Posterior cingulate gyrus (tissue), 11 donors: ENCODE measurements at regions not wholly inside any gene's neighbourhood (a gene's known extent, or its start where the extent isn't known, plus 50 kb on each side); places are given as distances from the start of the nearest gene placed in this dataset.

Experiments used
- DNase-seq, 10 donors: peaks; one replicate each; pipeline versions ENCODE4 v3.0.0 to v3.0.0-alpha.2; 2020 to 2021; ENCODE audit warnings: mixed read lengths in 3 of 10
- intact Hi-C: fragments of 100-400 bp; cut with DNase I; formaldehyde crosslinking; loops from one replicate; pipeline ENCODE4 v1.15.1; 2023

DNA sequence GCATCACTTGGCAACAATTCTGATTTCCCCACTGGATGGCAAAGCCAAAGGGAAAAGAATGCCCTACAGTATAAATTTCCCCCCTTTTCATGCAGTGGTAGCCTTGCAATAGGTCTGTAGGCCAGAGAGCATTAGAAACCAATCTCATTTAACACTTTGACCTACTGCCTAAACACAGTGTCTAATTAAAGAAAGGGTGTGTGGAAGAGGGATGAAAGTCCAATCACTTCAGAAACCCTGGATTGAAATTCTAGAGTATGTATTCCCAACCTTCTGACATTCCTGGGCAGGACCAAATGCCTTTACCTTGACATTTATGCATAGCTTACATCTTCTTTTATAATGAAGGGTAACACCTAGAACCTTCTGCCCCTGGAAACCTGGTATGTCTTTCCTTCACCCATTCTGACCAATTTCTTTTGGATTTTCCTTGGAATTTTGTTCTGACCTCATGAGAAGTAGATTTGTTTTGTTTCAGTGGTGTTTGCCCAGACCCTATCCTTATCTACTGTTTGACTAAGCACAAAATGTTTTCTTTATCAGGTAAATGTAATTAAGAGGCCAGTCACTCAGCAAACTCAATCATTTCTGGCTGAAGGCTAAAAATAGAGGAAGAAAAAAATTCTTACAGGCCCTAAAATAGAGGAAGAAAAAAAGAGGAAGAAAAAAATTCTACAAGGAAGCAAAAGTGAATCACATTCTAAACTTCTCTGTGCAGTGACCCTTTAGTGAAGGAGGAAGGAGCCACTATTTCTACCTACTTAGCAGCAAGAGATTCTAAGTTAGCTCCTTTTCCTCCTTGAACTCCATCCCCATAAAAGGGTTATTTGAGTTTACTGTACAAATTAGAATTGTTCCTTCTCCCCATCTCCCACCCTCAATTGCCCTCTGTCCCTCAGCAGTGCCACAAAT, 129.5 kb upstream of the DSCAM start:
- intact Hi-C loops = loop anchor here (10.0 kb wide), 1 partner anchor 1162 kb away; no protein-coding TSS in a partner anchor
- no peak for DNase-seq

- intact Hi-C loops = no loop called here
- no peak for DNase-seq
These were observed 138.4 kb upstream of the DSCAM start for GRCh38 chr21:40985370-40985769.

DNA sequence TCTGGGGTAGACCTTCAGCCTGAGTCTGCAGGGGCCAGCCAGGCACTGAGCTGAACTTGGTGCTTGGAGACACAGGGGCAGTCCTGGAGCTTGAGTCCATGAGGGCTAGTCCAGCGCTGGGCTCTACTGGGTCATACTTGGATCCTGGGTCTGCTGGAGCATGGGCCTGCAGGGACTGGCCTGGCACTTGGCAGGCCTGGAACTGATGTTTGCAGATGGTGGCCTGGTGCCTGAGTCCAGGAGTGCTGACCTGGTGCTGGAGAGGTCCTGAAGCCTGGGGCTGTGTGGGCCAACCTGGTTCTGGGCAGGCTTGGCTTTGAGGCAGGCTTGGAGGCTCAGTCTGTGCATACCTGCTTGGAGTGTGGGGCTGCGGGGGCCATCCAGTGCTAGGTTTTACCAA, 143.4 kb upstream of the DSCAM start:
- intact Hi-C loops = no loop called here

GRCh38 chr21:40997831-40998230, 150.9 kb upstream of the DSCAM start:
- no peak for DNase-seq
- intact Hi-C loops = no loop called here

More for the DNA sequence above, 143.4 kb upstream of the DSCAM start:
- DNase-seq = no peak

DNA sequence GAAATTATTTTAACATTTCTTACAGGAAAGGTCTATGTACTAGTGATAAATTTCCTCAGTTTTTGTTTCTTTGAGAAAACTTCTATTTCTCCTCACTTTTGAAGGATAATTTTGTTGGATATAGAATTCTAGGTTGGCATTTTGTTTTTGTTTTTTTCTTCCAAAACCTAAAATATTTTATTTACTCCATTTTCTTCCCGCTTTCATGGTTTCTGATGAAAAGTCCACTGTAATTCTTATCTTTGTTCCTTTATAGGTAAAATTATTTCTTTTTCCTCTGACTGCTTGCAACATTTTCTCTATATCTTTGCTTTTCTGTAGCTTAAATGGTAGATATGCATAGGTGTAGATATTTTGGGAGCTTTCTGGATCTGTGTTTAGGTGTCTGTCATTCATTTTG, 153.9 kb upstream of the DSCAM start:
- DNase-seq = no peak
- intact Hi-C loops = no loop called here

GRCh38 chr21:41006636-41007035, 159.7 kb upstream of the DSCAM start:
- DNase-seq = no peak
- intact Hi-C loops = no loop called here

DNA sequence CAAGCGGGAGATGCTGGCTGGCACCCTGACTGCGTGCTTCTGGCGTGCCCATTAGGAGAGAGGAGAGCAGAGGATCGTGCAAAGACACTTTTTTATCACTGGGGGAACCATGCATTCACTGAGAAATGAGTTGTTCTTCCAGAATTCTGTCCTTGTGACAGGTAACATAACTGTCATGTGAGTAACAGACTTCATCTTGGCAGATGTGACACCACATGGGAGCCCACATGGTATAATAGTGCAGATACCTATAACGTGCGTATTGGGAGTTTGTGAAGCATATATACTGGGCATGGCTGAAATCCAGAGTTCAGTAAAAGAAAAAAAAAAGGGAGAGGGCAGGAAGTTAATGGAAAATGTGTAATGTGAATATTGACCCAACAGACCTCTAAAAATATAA, 159.6 kb upstream of the BACE2 start:
- no peak for DNase-seq

GRCh38 chr21:41008974-41009373, 159.0 kb upstream of the BACE2 start:
- no peak for DNase-seq

More for the DNA sequence above, 159.6 kb upstream of the BACE2 start:
- intact Hi-C loops = no loop called here

DNA sequence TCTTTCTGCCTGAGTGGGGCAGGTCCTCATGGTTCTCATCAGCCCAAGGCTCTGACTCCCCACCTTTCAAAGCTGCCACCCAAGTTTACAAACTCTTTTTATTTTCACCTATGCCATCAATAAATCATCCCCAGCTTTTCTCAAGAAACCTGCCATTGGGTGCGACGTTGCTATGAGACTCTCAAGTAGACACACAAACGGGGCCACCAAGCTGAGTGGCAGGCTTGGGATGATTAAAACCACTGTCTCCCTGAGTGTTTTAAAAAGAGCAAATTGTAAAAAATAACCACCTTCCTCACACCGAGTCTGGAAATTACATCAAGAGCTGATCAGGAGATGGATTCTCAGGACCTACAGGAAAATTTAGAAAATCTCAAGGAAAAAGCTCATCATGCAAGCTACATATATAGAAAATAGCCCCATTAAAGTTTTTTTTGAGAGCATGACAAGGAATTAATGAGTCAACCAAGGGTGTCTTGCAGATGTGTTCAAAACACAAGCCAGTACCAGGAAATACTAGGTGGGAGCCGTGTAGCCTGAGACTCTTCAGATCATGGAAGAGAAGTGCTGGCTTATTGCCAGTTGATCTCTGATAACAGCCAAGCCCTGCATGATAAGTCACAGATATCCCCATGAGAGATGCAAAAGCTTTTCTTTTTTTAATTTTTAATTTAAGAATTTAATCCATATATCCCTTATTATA, 158.4 kb upstream of the BACE2 start:
- DNase-seq = no peak
- intact Hi-C loops = no loop called here

More at GRCh38 chr21:41008974-41009373, 159.0 kb upstream of the BACE2 start:
- intact Hi-C loops = no loop called here

DNA sequence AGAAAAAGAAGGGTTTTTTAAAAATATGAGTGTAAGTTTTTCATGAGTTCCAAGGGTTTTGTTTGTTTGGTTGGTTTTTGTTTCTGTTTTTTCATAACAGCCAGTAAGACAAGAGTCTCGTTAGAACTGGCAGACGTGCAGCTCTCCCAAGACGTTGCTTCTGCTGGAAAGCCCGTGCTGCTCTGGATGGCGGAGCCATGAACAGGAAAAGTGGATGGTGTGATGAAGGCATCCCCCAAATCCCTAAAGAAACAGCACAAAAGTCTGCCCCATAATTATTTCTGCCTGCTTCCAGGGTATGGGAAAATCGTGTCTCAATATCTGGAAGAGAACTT, 157.9 kb upstream of the BACE2 start:
- intact Hi-C loops = no loop called here
- DNase-seq = no peak

DNA sequence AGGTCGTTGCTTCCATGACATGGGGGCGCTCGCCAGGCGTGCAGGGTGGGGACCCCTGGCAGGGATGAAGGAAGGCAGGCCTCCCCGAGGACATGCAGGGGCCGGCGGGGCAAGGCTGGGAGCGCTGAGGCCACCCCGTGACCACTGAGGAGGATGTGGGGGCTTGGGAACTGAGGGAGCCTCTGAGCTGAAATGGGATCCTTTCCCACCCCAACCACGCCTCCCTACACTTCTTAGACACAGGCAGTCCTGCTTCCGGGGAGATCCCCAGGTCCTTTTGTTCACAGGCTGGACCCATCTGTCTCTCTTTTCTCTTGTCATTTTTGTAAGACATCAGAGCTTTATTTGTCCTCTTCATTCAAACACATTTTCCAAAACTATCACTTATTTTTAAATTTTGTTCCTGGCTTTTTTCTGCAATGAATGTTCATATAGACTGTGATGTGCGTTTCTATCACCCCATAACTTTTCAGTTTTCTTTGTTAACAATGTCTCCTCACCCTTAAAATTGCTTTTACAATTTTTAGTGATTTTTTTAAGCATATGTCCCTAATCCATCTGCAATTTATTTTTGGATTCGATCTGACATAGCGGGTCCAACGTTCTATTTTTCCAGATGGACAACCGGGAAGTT, 156.7 kb upstream of the BACE2 start:
- peak in 2 of 10 donors; percentile 60 to 70 for DNase-seq
- intact Hi-C loops = no loop called here

- intact Hi-C loops = no loop called here
- DNase-seq = peak in 1 of 10 donors; percentile 71
These were observed 156.0 kb upstream of the BACE2 start for GRCh38 chr21:41011951-41012366.

GRCh38 chr21:41012425-41012824, 155.5 kb upstream of the BACE2 start:
- DNase-seq = no peak
- intact Hi-C loops = no loop called here

DNA sequence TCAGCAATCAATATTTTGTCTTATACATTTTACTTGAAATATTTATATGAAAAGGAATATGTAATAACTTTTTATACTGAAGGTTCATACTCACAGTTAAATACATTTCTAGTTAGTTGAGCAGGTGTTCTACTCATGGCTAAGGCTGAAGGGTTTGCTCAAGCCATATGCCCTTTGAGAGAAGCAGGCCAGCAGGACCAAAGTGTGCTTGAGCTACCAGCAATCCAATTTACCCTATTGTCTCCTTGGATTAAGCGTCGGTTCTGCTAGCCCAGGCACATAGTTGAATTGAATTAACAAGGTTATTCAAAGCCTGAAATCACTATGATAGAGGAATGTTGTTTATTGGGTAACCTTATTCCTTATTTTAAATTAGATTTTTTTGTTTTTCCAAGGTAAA, 151.5 kb upstream of the BACE2 start:
- no peak for DNase-seq
- intact Hi-C loops = no loop called here

DNA sequence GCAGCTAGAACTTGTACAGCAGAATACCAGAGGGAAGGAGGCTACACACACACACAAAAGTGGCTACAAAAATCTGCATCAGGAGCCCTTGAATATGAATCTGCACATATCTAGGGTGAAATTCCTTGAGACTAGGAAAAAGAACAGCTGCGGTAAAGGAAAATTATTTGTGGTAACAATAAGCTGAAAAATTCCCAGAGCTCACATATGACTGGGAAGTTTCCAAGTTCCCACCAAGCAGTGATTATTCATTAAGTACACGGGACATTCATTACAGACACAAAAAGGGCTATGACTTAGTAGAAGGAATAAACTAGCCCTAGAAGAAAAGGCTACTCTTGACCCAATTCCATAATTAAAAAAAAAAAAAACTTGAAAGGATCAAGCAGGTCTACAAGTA, 149.5 kb upstream of the BACE2 start:
- intact Hi-C loops = no loop called here
- DNase-seq = no peak

DNA sequence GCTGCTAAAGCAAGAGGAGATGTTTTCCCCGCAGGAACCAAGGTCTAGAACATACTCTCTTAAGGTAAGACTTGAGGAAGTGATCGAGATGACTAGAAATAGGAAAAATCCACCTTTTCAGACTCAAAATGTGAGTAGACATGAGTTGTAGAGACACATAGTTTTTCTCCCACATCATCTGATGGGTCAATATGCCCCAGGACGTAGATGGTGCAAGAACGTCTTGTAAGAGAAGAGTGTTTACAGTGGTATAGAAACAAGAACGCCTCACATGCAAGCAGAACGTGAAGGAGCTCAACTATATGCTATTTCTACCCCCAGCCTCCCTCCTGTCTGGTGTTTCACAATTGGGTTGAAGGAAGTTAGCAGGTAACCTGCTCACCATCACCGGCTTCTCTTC, 144.0 kb upstream of the BACE2 start:
- no peak for DNase-seq
- intact Hi-C loops = no loop called here

DNA sequence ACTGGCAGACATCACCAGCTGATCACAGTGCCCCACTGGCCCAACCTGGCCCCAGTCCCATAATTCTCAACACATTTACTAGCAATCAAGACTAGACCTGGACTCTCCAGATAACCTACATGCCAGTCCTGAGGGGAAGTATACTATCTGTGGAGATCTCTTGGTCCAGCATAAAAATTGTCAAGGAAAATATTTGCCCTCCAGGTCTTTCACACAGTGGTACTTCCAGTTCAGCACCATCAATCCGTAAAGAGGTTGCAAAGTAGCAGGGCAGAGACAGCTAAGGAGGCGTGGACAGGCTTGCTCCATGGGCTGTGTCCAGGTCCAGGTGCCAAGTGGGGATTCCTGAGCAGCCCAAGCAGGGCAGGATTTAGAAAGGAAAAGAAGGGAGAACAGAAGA, 143.6 kb upstream of the BACE2 start:
- intact Hi-C loops = no loop called here
- DNase-seq = no peak

- DNase-seq = peak in 2 of 10 donors; percentile 8 to 84
- intact Hi-C loops = no loop called here
These were observed 143.2 kb upstream of the BACE2 start for GRCh38 chr21:41024746-41025254.

DNA sequence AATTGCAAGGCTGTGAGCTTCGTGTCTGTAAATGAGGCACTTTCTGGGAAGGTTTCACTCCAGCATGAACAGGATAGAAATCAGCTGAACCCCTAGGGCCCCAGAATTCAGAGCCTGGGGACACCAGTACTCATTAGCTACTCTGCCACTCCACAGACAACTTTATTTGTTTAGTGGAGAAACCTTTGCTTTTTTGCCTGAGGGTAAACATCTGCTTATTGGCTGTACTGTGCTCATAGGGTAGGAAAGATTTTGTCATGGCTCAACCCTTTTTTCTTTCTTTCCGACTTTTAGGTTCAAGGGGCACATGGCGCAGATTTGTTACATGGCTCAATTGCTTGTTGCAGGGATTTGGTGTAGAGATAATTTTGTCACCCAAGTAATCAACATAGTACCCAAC, 138.4 kb upstream of the BACE2 start:
- intact Hi-C loops = no loop called here
- no peak for DNase-seq

DNA sequence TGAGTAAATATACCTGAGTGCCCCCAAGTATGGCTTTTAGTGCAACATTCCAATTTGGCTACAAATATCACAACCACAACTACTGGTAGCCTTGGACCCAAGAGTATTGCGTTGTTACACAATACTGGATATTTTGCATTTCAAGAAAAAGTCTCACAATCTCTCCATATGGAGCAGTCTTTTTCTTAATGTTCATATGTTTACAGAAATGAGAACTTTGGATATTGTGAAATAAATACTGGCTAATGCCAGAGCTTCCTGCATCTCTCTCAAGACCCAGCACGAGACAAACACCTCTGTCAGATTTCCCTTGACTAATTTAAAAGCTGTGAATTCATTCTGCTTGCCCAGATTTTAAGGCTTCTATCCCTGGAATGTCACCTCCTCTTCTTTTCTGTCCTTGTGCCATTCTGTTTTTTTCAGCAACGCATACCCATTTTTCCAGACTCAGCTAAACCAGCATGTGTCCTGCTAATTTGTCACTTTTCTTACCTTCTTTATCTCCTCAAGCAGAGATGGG, 136.2 kb upstream of the BACE2 start:
- intact Hi-C loops = no loop called here
- no peak for DNase-seq

- intact Hi-C loops = no loop called here
- no peak for DNase-seq
These were observed 135.4 kb upstream of the BACE2 start for GRCh38 chr21:41032541-41032940.
